ENCODE measurements at regions not wholly inside any gene's neighbourhood (a gene's known extent, or its start where the extent isn't known, plus 50 kb on each side); places are given as distances from the start of the nearest gene placed in this dataset.

- POLR2A ChIA-PET = no interaction called here
- no peak for TF ChIP-seq CTCF (IDR thresholded peaks at IDR 0.05; ENCODE audit: control extremely low read depth, extremely low read depth, low read depth, missing control alignments)
- CTCF ChIA-PET = no interaction called here
- DNase-seq (ENCODE audit: extremely low spot score) = no peak
These were observed 793.0 kb upstream of the GRAMD2B start for GRCh38 chr5:125630237-125630636.

GRCh38 chr5:125633523-125633922 is 789.7 kb upstream of the GRAMD2B start:
- ChIA-PET POLR2A (no interaction called here), CTCF (no interaction called here)
- no peak for TF ChIP-seq CTCF (IDR thresholded peaks at IDR 0.05; ENCODE audit: control extremely low read depth, extremely low read depth, low read depth, missing control alignments)
- no peak for DNase-seq (ENCODE audit: extremely low spot score)

- no peak for TF ChIP-seq CTCF (IDR thresholded peaks at IDR 0.05; ENCODE audit: control extremely low read depth, extremely low read depth, low read depth, missing control alignments)
- ChIA-PET CTCF (no interaction called here), POLR2A (no interaction called here)
- no peak for DNase-seq (ENCODE audit: extremely low spot score)
These were observed 788.9 kb upstream of the GRAMD2B start for GRCh38 chr5:125634216-125634835.

GRCh38 chr5:125639858-125640257 is 783.4 kb upstream of the GRAMD2B start:
- DNase-seq (ENCODE audit: extremely low spot score) = no peak
- CTCF ChIA-PET = interaction anchor here (0.9 to 1.2 kb wide), 3 partner anchors 9 to 26 kb away, joined by 3 to 4 read pairs (median 4); no protein-coding TSS in a partner anchor
- no peak for TF ChIP-seq CTCF (IDR thresholded peaks at IDR 0.05; ENCODE audit: control extremely low read depth, extremely low read depth, low read depth, missing control alignments)
- POLR2A ChIA-PET = no interaction called here

- DNase-seq (ENCODE audit: extremely low spot score) = no peak
- ChIA-PET POLR2A (no interaction called here), CTCF (no interaction called here)
- no peak for TF ChIP-seq CTCF (IDR thresholded peaks at IDR 0.05; ENCODE audit: control extremely low read depth, extremely low read depth, low read depth, missing control alignments)
These were observed 770.4 kb upstream of the GRAMD2B start for GRCh38 chr5:125652761-125653160.

- POLR2A ChIA-PET = no interaction called here
- no peak for DNase-seq (ENCODE audit: extremely low spot score)
- no peak for TF ChIP-seq CTCF (IDR thresholded peaks at IDR 0.05; ENCODE audit: control extremely low read depth, extremely low read depth, low read depth, missing control alignments)
- CTCF ChIA-PET = no interaction called here
These were observed 768.8 kb upstream of the GRAMD2B start for GRCh38 chr5:125654392-125654791.

- POLR2A ChIA-PET = no interaction called here
- no peak for DNase-seq (ENCODE audit: extremely low spot score)
These were observed 768.1 kb upstream of the GRAMD2B start for GRCh38 chr5:125655156-125655555.

More at GRCh38 chr5:125655156-125655555, 768.1 kb upstream of the GRAMD2B start:
- CTCF ChIA-PET = no interaction called here
- no peak for TF ChIP-seq CTCF (IDR thresholded peaks at IDR 0.05; ENCODE audit: control extremely low read depth, extremely low read depth, low read depth, missing control alignments)

Measured in GM10248 (cell line).